ENCODE measurements at regions not wholly inside any gene's neighbourhood (a gene's known extent, or its start where the extent isn't known, plus 50 kb on each side); places are given as distances from the start of the nearest gene placed in this dataset.
"Not testable (repeated sequence)": the region's sequence is repeated elsewhere in the genome, so short reads cannot be mapped to it uniquely, and the experiment has no call there.

- Histone ChIP-seq H3K27me3 (ENCODE audit: control insufficient read depth, insufficient read depth) (no peaks in the 10 kb centered on the region), H3K9me3 (ENCODE audit: control insufficient read depth, low read length) (no peaks in the 10 kb centered on the region), H3K4me1 (ENCODE audit: control insufficient read depth, insufficient read depth, low read length) (no peaks in the 10 kb centered on the region), H3K4me3 (ENCODE audit: low read length) (no peak overlapping the region), H3K27ac (ENCODE audit: low read length) (no peak overlapping the region)
- no peak for DNase-seq
- intact Hi-C loops (cut with DNase I) = no loop called here
- WGBS = 77% methylated on average over 3 of the region's 3 CpGs
- no peak for ATAC-seq
Observed at GRCh38 chr4:128688846-128689437, 120.6 kb upstream of the JADE1 start.

- H3K27ac ChIP-seq (ENCODE audit: low read length) = no peak overlapping the region
- no peak for ATAC-seq
- intact Hi-C loops (cut with DNase I) = no loop called here
Observed at GRCh38 chr4:128688033-128688721, 121.3 kb upstream of the JADE1 start.

GRCh38 chr4:128686810-128687209, 122.7 kb upstream of the JADE1 start:
- Histone ChIP-seq H3K27me3 (ENCODE audit: control insufficient read depth, insufficient read depth) (no peaks in the 10 kb centered on the region), H3K4me1 (ENCODE audit: control insufficient read depth, insufficient read depth, low read length) (peaks cover 1% of the 10 kb centered on the region), H3K4me3 (ENCODE audit: low read length) (no peak overlapping the region), H3K9me3 (ENCODE audit: control insufficient read depth, low read length) (no peaks in the 10 kb centered on the region), H3K27ac (ENCODE audit: low read length) (no peak overlapping the region)
- DNase-seq (no peak), ATAC-seq (no peak)
- intact Hi-C loops (cut with DNase I) = no loop called here
- WGBS = 96% methylated on average over 2 of the region's 2 CpGs

More at GRCh38 chr4:128688033-128688721, 121.3 kb upstream of the JADE1 start:
- no peak for DNase-seq
- Histone ChIP-seq H3K4me3 (ENCODE audit: low read length) (no peak overlapping the region), H3K9me3 (ENCODE audit: control insufficient read depth, low read length) (no peaks in the 10 kb centered on the region), H3K4me1 (ENCODE audit: control insufficient read depth, insufficient read depth, low read length) (no peaks in the 10 kb centered on the region), H3K27me3 (ENCODE audit: control insufficient read depth, insufficient read depth) (no peaks in the 10 kb centered on the region)
- WGBS = 80% methylated on average over 3 of the region's 3 CpGs

- no peak overlapping the region for H3K27ac ChIP-seq (ENCODE audit: low read length)
- no peak for DNase-seq
- intact Hi-C loops (cut with DNase I) = no loop called here
- H3K27me3 ChIP-seq (ENCODE audit: control insufficient read depth, insufficient read depth) = no peaks in the 10 kb centered on the region
- ATAC-seq = no peak
- no peaks in the 10 kb centered on the region for H3K9me3 ChIP-seq (ENCODE audit: control insufficient read depth, low read length)
- no peak overlapping the region for H3K4me3 ChIP-seq (ENCODE audit: low read length)
- peaks cover 1% of the 10 kb centered on the region for H3K4me1 ChIP-seq (ENCODE audit: control insufficient read depth, insufficient read depth, low read length)
- WGBS = 87% methylated on average over 2 of the region's 2 CpGs
Observed at GRCh38 chr4:128686032-128686465, 123.5 kb upstream of the JADE1 start.

GRCh38 chr4:128684016-128684415, 125.5 kb upstream of the JADE1 start:
- Histone ChIP-seq H3K27ac (ENCODE audit: low read length) (no peak overlapping the region), H3K4me3 (ENCODE audit: low read length) (no peak overlapping the region), H3K9me3 (ENCODE audit: control insufficient read depth, low read length) (no peaks in the 10 kb centered on the region), H3K4me1 (ENCODE audit: control insufficient read depth, insufficient read depth, low read length) (peaks cover 1% of the 10 kb centered on the region), H3K27me3 (ENCODE audit: control insufficient read depth, insufficient read depth) (no peaks in the 10 kb centered on the region)
- no peak for ATAC-seq
- 78% methylated on average over 2 of the region's 2 CpGs for WGBS
- intact Hi-C loops (cut with DNase I) = no loop called here
- DNase-seq = no peak

GRCh38 chr4:128682942-128683666, 126.4 kb upstream of the JADE1 start:
- ATAC-seq (no peak), DNase-seq (no peak)
- H3K9me3 ChIP-seq (ENCODE audit: control insufficient read depth, low read length) = no peaks in the 10 kb centered on the region
- peaks cover 1% of the 10 kb centered on the region for H3K4me1 ChIP-seq (ENCODE audit: control insufficient read depth, insufficient read depth, low read length)
- intact Hi-C loops (cut with DNase I) = no loop called here
- H3K27ac ChIP-seq (ENCODE audit: low read length) = no peak overlapping the region
- no peak overlapping the region for H3K4me3 ChIP-seq (ENCODE audit: low read length)
- 68% methylated on average over 9 of the region's 9 CpGs for WGBS
- no peaks in the 10 kb centered on the region for H3K27me3 ChIP-seq (ENCODE audit: control insufficient read depth, insufficient read depth)

GRCh38 chr4:128676095-128676494, 133.4 kb upstream of the JADE1 start:
- intact Hi-C loops (cut with DNase I) = no loop called here
- no peak for DNase-seq
- WGBS = 69% methylated on average over 1 of the region's 1 CpG

GRCh38 chr4:128675083-128675482, 134.4 kb upstream of the JADE1 start:
- Histone ChIP-seq H3K9me3 (ENCODE audit: control insufficient read depth, low read length) (no peaks in the 10 kb centered on the region), H3K27me3 (ENCODE audit: control insufficient read depth, insufficient read depth) (no peaks in the 10 kb centered on the region), H3K4me3 (ENCODE audit: low read length) (no peak overlapping the region), H3K4me1 (ENCODE audit: control insufficient read depth, insufficient read depth, low read length) (no peaks in the 10 kb centered on the region), H3K27ac (ENCODE audit: low read length) (no peak overlapping the region)
- ATAC-seq (peak in 1 of 2 donors; percentile 66), DNase-seq (no peak)
- intact Hi-C loops (cut with DNase I) = no loop called here
- 27% methylated on average over 1 of the region's 1 CpG for WGBS

More at GRCh38 chr4:128676095-128676494, 133.4 kb upstream of the JADE1 start:
- Histone ChIP-seq H3K27me3 (ENCODE audit: control insufficient read depth, insufficient read depth) (no peaks in the 10 kb centered on the region), H3K9me3 (ENCODE audit: control insufficient read depth, low read length) (no peaks in the 10 kb centered on the region), H3K4me3 (ENCODE audit: low read length) (no peak overlapping the region), H3K27ac (ENCODE audit: low read length) (no peak overlapping the region), H3K4me1 (ENCODE audit: control insufficient read depth, insufficient read depth, low read length) (no peaks in the 10 kb centered on the region)
- ATAC-seq = no peak

- intact Hi-C loops (cut with DNase I); H3K4me3 ChIP-seq (ENCODE audit: low read length); ATAC-seq; H3K27me3 ChIP-seq (ENCODE audit: control insufficient read depth, insufficient read depth); H3K27ac ChIP-seq (ENCODE audit: low read length); DNase-seq; H3K9me3 ChIP-seq (ENCODE audit: control insufficient read depth, low read length); H3K4me1 ChIP-seq (ENCODE audit: control insufficient read depth, insufficient read depth, low read length): not testable (repeated sequence)
- 93% methylated on average over 7 of the region's 7 CpGs for WGBS
Observed at GRCh38 chr4:128673159-128673558, 136.3 kb upstream of the JADE1 start.

GRCh38 chr4:128672596-128672995, 136.9 kb upstream of the JADE1 start:
- WGBS = 97% methylated on average over 22 of the region's 22 CpGs
- H3K4me3 ChIP-seq (ENCODE audit: low read length); H3K9me3 ChIP-seq (ENCODE audit: control insufficient read depth, low read length); H3K27me3 ChIP-seq (ENCODE audit: control insufficient read depth, insufficient read depth); H3K27ac ChIP-seq (ENCODE audit: low read length); DNase-seq; ATAC-seq; H3K4me1 ChIP-seq (ENCODE audit: control insufficient read depth, insufficient read depth, low read length); intact Hi-C loops (cut with DNase I): not testable (repeated sequence)

- no peaks in the 10 kb centered on the region for H3K27me3 ChIP-seq (ENCODE audit: control insufficient read depth, insufficient read depth)
- DNase-seq = no peak
- 81% methylated on average over 4 of the region's 4 CpGs for WGBS
- no peak overlapping the region for H3K4me3 ChIP-seq (ENCODE audit: low read length)
- intact Hi-C loops (cut with DNase I) = no loop called here
- no peak overlapping the region for H3K27ac ChIP-seq (ENCODE audit: low read length)
- no peak for ATAC-seq
- no peaks in the 10 kb centered on the region for H3K9me3 ChIP-seq (ENCODE audit: control insufficient read depth, low read length)
- H3K4me1 ChIP-seq (ENCODE audit: control insufficient read depth, insufficient read depth, low read length) = no peaks in the 10 kb centered on the region
Observed at GRCh38 chr4:128670513-128670912, 139.0 kb upstream of the JADE1 start.

Data from right cardiac atrium (tissue), 5 donors.